ENCODE measurements at regions not wholly inside any gene's neighbourhood (a gene's known extent, or its start where the extent isn't known, plus 50 kb on each side); places are given as distances from the start of the nearest gene placed in this dataset.

- Histone ChIP-seq H3K4me3 (no peak overlapping the region), H3K4me1 (no peaks in the 10 kb centered on the region), H3K27me3 (no peaks in the 10 kb centered on the region), H3K36me3 (no peaks in the 10 kb centered on the region), H3K9me3 (peaks cover 0 to 21% (median 0%) of the 10 kb centered on the region in 11 donors), H3K27ac (no peak overlapping the region)
- DNase-seq (no peak), ATAC-seq (no peak)
- WGBS, 2 donors: 74 to 83% methylated on average over 5 of the region's 5 CpGs
- intact Hi-C loops (cut with DNase I): no loop called here
- TF ChIP-seq CTCF (IDR thresholded peaks at IDR 0.05): no peak
Measured at GRCh38 chr21:19123053-19123452, 719.5 kb upstream of the TMPRSS15 start.

GRCh38 chr21:19123525-19123924 is 719.9 kb upstream of the TMPRSS15 start:
- H3K9me3 ChIP-seq: peaks cover 0 to 21% (median 0%) of the 10 kb centered on the region in 11 donors
- intact Hi-C loops (cut with DNase I): no loop called here
- no peaks in the 10 kb centered on the region for H3K36me3 ChIP-seq
- H3K4me1 ChIP-seq: no peaks in the 10 kb centered on the region
- H3K4me3 ChIP-seq: no peak overlapping the region
- H3K27ac ChIP-seq: no peak overlapping the region
- ATAC-seq (no peak), DNase-seq (no peak)
- no peaks in the 10 kb centered on the region for H3K27me3 ChIP-seq
- WGBS, 2 donors: 56 to 57% methylated on average over 2 of the region's 2 CpGs
- no peak for TF ChIP-seq CTCF (IDR thresholded peaks at IDR 0.05)

GRCh38 chr21:19124691-19125090 is 721.1 kb upstream of the TMPRSS15 start:
- Histone ChIP-seq H3K4me3 (no peak overlapping the region), H3K27ac (no peak overlapping the region), H3K4me1 (no peaks in the 10 kb centered on the region), H3K9me3 (peaks cover 0 to 19% (median 0%) of the 10 kb centered on the region in 11 donors), H3K27me3 (no peaks in the 10 kb centered on the region), H3K36me3 (no peaks in the 10 kb centered on the region)
- TF ChIP-seq CTCF (IDR thresholded peaks at IDR 0.05): no peak
- intact Hi-C loops (cut with DNase I): no loop called here
- ATAC-seq: no peak
- no peak for DNase-seq

GRCh38 chr21:19130379-19131028 is 726.9 kb upstream of the TMPRSS15 start:
- WGBS, 2 donors: 66% methylated on average over 6 of the region's 6 CpGs

More at GRCh38 chr21:19130379-19131028, 726.9 kb upstream of the TMPRSS15 start:
- DNase-seq (no peak), ATAC-seq (no peak)
- Histone ChIP-seq H3K4me1 (no peaks in the 10 kb centered on the region), H3K27me3 (no peaks in the 10 kb centered on the region), H3K9me3 (peaks cover 0 to 17% (median 0%) of the 10 kb centered on the region in 11 donors), H3K36me3 (no peaks in the 10 kb centered on the region), H3K4me3 (no peak overlapping the region), H3K27ac (no peak overlapping the region)
- no peak for TF ChIP-seq CTCF (IDR thresholded peaks at IDR 0.05)
- intact Hi-C loops (cut with DNase I): no loop called here
